K562 (cell line): ENCODE measurements at regions not wholly inside any gene's neighbourhood (a gene's known extent, or its start where the extent isn't known, plus 50 kb on each side); places are given as distances from the start of the nearest gene placed in this dataset.

ENCODE experiments used
- ATAC-seq: fragments of 200-7000 bp; cut with Tn5 transposase; 3 replicates; pipeline ENCODE4 v1.9.1; 2020; ENCODE audit warnings: moderate library complexity
- BruUV-seq: library from RNA; stranded (reverse); fragments of 400-500 nt; replicated peaks from 2 replicates; lab custom pipeline; 2021; lab: Mats Ljungman, UMichigan
- CTCF ChIA-PET: fragments of 300-600 bp; formaldehyde crosslinking; extraction: SDS; loops from one replicate; lab custom pipeline; 2021; ENCODE audit warnings: low intra/inter-chr PET ratio; lab: Yijun Ruan, JAX
- POLR2A ChIA-PET: fragments of 300-600, 350-650 bp; sonication (Branson Sonifier 250); formaldehyde crosslinking; extraction: SDS; loops from one replicate; lab custom pipeline; 2021; ENCODE audit warnings: antibody characterized with exemption, inconsistent platforms; lab: Yijun Ruan, JAX
- DNase-seq, 4 experiments: peaks; one replicate each; pipeline versions ENCODE4 v3.0.0 to v3.0.0-alpha.2; 2011 to 2018; ENCODE audit warnings: low spot score in 3 of 4, mixed read lengths in 3 of 4; ENCODE audit errors: extremely low read depth in 1 of 4
- FAIRE-seq: peaks from 2 replicates; lab custom pipeline; 2011; peaks lifted over from hg19 to GRCh38; lab: Jason Lieb, UNC
- H2AFZ ChIP-seq: 2 replicates; pipeline ENCODE4 v1.6.0; 2011; ENCODE audit warnings: low read depth, low read length, control low read depth, inconsistent platforms
- H3K27ac ChIP-seq: fragments of 200-600 bp; 3 replicates; pipeline ENCODE4 v1.8.0; 2011; ENCODE audit warnings: low read depth, mild to moderate bottlenecking, control low read depth, inconsistent platforms, low read length, moderate library complexity, mixed read lengths; ENCODE audit errors: extremely low read depth
- H3K27me3 ChIP-seq, 2 experiments: fragments of 300-600 bp in 1 of 2; 2 replicates in 1 of 2; 3 replicates in 1 of 2; pipeline versions ENCODE4 v1.6.0 to v1.8.0; 2011; ENCODE audit warnings: inconsistent platforms in 2 of 2, low read length in 2 of 2, mild to moderate bottlenecking in 1 of 2, mixed read lengths in 1 of 2, moderate library complexity in 1 of 2; ENCODE audit not compliant: control insufficient read depth in 2 of 2, insufficient read depth in 2 of 2
- H3K36me3 ChIP-seq: fragments of 300-600 bp; 3 replicates; pipeline ENCODE4 v1.8.0; 2011; ENCODE audit warnings: mild to moderate bottlenecking, low read length, inconsistent platforms; ENCODE audit not compliant: control insufficient read depth, insufficient read depth
- H3K4me1 ChIP-seq, 2 experiments: fragments of 200-600 bp in 1 of 2; replicated peaks in 1 of 2; 2 replicates in 1 of 2; 3 replicates in 1 of 2; pipeline versions ENCODE4 v1.5.1 to v1.8.0; 2011; ENCODE audit warnings: inconsistent platforms in 2 of 2, low read length in 2 of 2, mild to moderate bottlenecking in 1 of 2, mixed read lengths in 1 of 2, moderate library complexity in 1 of 2; ENCODE audit not compliant: control insufficient read depth in 2 of 2, insufficient read depth in 2 of 2
- H3K4me2 ChIP-seq: 2 replicates; pipeline ENCODE4 v1.6.1; 2011; ENCODE audit warnings: low read length, control low read depth, inconsistent platforms, mixed read lengths; ENCODE audit not compliant: insufficient read depth
- H3K4me3 ChIP-seq: fragments of 200-600 bp; sonication (generic), shearing (Covaris generic); 2 replicates; pipeline ENCODE4 v1.5.1; 2016; ENCODE audit warnings: control low read depth, inconsistent platforms
- H3K79me2 ChIP-seq: fragments of 200-600 bp; 3 replicates; pipeline ENCODE4 v1.8.0; 2011; ENCODE audit warnings: low read length, inconsistent platforms; ENCODE audit not compliant: control insufficient read depth, insufficient read depth
- H3K9ac ChIP-seq, 2 experiments: 2 replicates each; pipeline versions ENCODE4 v1.6.0 to v1.6.1; 2011; ENCODE audit warnings: low read depth in 2 of 2, low read length in 2 of 2, control low read depth in 1 of 2, inconsistent platforms in 1 of 2, mild to moderate bottlenecking in 1 of 2, mixed read lengths in 1 of 2; ENCODE audit not compliant: insufficient read depth in 1 of 2
- H3K9me1 ChIP-seq: one replicate; pipeline ENCODE4 v1.6.0; 2011; ENCODE audit warnings: inconsistent platforms, mild to moderate bottlenecking, low read length, moderate library complexity; ENCODE audit not compliant: control insufficient read depth, insufficient read depth
- H3K9me3 ChIP-seq: replicated peaks from 2 replicates; pipeline ENCODE4 v1.5.1; 2011; ENCODE audit warnings: low read depth, low read length, inconsistent platforms; ENCODE audit not compliant: control insufficient read depth, insufficient read depth
- H4K20me1 ChIP-seq: replicated peaks from 2 replicates; pipeline ENCODE4 v1.6.1; 2011; ENCODE audit warnings: low read length, inconsistent platforms, mixed read lengths; ENCODE audit not compliant: control insufficient read depth, insufficient read depth
- LCOR ChIP-seq: sonication (generic); formaldehyde crosslinking; IDR thresholded peaks from 2 replicates; pipeline ENCODE4 v1.8.0; 2022; ENCODE audit warnings: mild to moderate bottlenecking, missing genetic modification reagents
- TBP ChIP-seq: optimal IDR thresholded peaks from 2 replicates; pipeline ENCODE3; 2011; ENCODE audit warnings: low read depth, low read length, improper control_type of control experiment
- ZNF175 ChIP-seq: fragments of 200-800 bp; sonication (Bioruptor generic); IDR thresholded peaks from 2 replicates; pipeline ENCODE4 v1.6.1; 2016; ENCODE audit warnings: low read depth, mild to moderate bottlenecking, missing genetic modification characterization, missing compliant biosample characterization
- ZNF316 ChIP-seq: fragments of 450-650 bp; IDR thresholded peaks from 2 replicates; pipeline ENCODE4 v1.6.1; 2016
- WGBS: fragments of 100-300 bp; shearing (Covaris generic); methylation state at CpG from one replicate; pipeline ENCODE4 v1.1.6; 2016; ENCODE audit warnings: low coverage, mixed read lengths; ENCODE audit not compliant: insufficient coverage; ENCODE audit errors: missing lambda C conversion rate; 5-methylcytosine and 5-hydroxymethylcytosine counted together
- in situ Hi-C: fragments of 300-500 bp; cut with MboI; formaldehyde crosslinking; loops from 4 replicates; pipeline ENCODE4 v1.15.0; 2018; ENCODE audit warnings: inconsistent platforms, mixed read lengths
- intact Hi-C: fragments of 100-400 bp; cut with micrococcal nuclease; formaldehyde crosslinking; loops from 2 replicates; pipeline ENCODE4 v1.14.2; 2022

DNA sequence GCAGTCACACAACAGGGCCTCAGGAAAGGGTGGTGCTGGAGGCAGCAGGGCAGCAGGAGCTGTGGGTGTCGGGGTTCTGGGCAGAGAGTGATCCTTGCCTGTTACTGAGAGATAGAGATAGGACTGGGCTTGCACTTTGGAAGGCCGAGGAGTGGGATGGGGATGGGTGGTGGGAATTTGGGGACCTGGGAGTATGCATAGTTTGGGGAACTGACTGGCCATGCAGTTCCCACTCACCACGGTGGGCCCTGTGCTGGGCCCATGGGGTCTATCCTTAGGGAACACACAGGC lies 192.5 kb upstream of the LINGO1 start:
- POLR2A ChIA-PET: no interaction called here
- no peak for FAIRE-seq

GRCh38 chr15:77824361-77825251 lies 191.9 kb upstream of the LINGO1 start:
- in situ Hi-C loops (no loop called here), intact Hi-C loops (no loop called here)
- TF ChIP-seq LCOR (CRISPR knock-in tag) (no peak), ZNF316 (peak; percentile 16; the same call in 1 of the 2 replicates)
- peaks cover 29% of the 10 kb centered on the region for H4K20me1 ChIP-seq
- no peak for FAIRE-seq
- H3K27me3 ChIP-seq: peaks cover 9 to 46% of the 10 kb centered on the region in 2 experiments; a peak in 4 of 5 replicates
- H3K4me3 ChIP-seq: no peak overlapping the region
- H3K79me2 ChIP-seq: no peaks in the 10 kb centered on the region
- no peaks in the 10 kb centered on the region for H3K36me3 ChIP-seq
- CTCF ChIA-PET: interaction anchor here (1.0 to 7.3 kb wide), 2 partner anchors 169 to 191 kb away, joined by 3 to 97 read pairs; partner anchors contain the start of gene LINGO1
- H3K27ac ChIP-seq: no peak overlapping the region
- H3K4me2 ChIP-seq: no peak overlapping the region
- peaks cover 0 to 12% of the 10 kb centered on the region in 2 experiments; a peak in 2 of 5 replicates for H3K4me1 ChIP-seq
- no peak for ATAC-seq
- H3K9me3 ChIP-seq: no peaks in the 10 kb centered on the region
- WGBS: 0% methylated on average over 13 of the region's 13 CpGs
- DNase-seq: no peak
- H3K9ac ChIP-seq: peak overlapping the region in 1 of 2 experiments; percentile 46; a peak in 1 of 4 replicates
- H2AFZ ChIP-seq: no peak overlapping the region
- no TSS peak for BruUV-seq
- POLR2A ChIA-PET: interaction anchor here (0.7 kb wide), 1 partner anchor 187 kb away, joined by 3 read pairs; no protein-coding TSS in a partner anchor
- H3K9me1 ChIP-seq: peaks cover 4% of the 10 kb centered on the region

More for the DNA sequence above, 192.5 kb upstream of the LINGO1 start:
- Histone ChIP-seq H3K4me1 (peaks cover 0 to 6% of the 10 kb centered on the region in 2 experiments; a peak in 2 of 5 replicates), H3K27me3 (peaks cover 9 to 40% of the 10 kb centered on the region in 2 experiments; a peak in 4 of 5 replicates), H2AFZ (no peak overlapping the region), H3K4me3 (no peak overlapping the region), H3K4me2 (no peak overlapping the region), H4K20me1 (peaks cover 28% of the 10 kb centered on the region), H3K36me3 (no peaks in the 10 kb centered on the region), H3K9me1 (peaks cover 4% of the 10 kb centered on the region), H3K9me3 (no peaks in the 10 kb centered on the region), H3K27ac (no peak overlapping the region), H3K79me2 (no peaks in the 10 kb centered on the region), H3K9ac (peak overlapping the region in 1 of 2 experiments; percentile 46; a peak in 1 of 4 replicates)
- 0% methylated on average over 3 of the region's 3 CpGs for WGBS
- TF ChIP-seq TBP: no peak
- no peak for TF ChIP-seq ZNF175 (CRISPR knock-in tag)
- in situ Hi-C loops: no loop called here
- DNase-seq (no peak), ATAC-seq (no peak)
- intact Hi-C loops: no loop called here
- no TSS peak for BruUV-seq
- CTCF ChIA-PET: no interaction called here
